ENCODE measurements at regions not wholly inside any gene's neighbourhood (a gene's known extent, or its start where the extent isn't known, plus 50 kb on each side); places are given as distances from the start of the nearest gene placed in this dataset.

- DNase-seq: no peak
Observed at GRCh38 chr5:155211764-155212163, 198.2 kb downstream of the KIF4B start.

GRCh38 chr5:155222393-155222792, 208.8 kb downstream of the KIF4B start:
- DNase-seq: no peak

- DNase-seq: no peak
Observed at GRCh38 chr5:155229135-155229534, 215.6 kb downstream of the KIF4B start.

- no peak for DNase-seq
Observed at GRCh38 chr5:155239803-155240202, 226.2 kb downstream of the KIF4B start.

GRCh38 chr5:155250596-155250995, 237.0 kb downstream of the KIF4B start:
- DNase-seq: no peak

GRCh38 chr5:155252025-155252424, 238.5 kb downstream of the KIF4B start:
- DNase-seq: no peak

GRCh38 chr5:155252717-155253116, 239.2 kb downstream of the KIF4B start:
- no peak for DNase-seq

GRCh38 chr5:155254399-155254798, 240.8 kb downstream of the KIF4B start:
- no peak for DNase-seq

- DNase-seq: no peak
Observed at GRCh38 chr5:155258161-155258560, 244.6 kb downstream of the KIF4B start.

GRCh38 chr5:155259648-155260047, 246.1 kb downstream of the KIF4B start:
- no peak for DNase-seq

GRCh38 chr5:155260798-155261197, 247.2 kb downstream of the KIF4B start:
- no peak for DNase-seq

- no peak for DNase-seq
Observed at GRCh38 chr5:155263381-155263780, 249.8 kb downstream of the KIF4B start.

- no peak for DNase-seq
Observed at GRCh38 chr5:155264809-155265208, 251.3 kb downstream of the KIF4B start.

GRCh38 chr5:155268770-155269425, 255.3 kb downstream of the KIF4B start:
- DNase-seq: no peak

- DNase-seq: no peak
Observed at GRCh38 chr5:155270725-155271124, 257.2 kb downstream of the KIF4B start.

- no peak for DNase-seq
Observed at GRCh38 chr5:155274484-155274883, 260.9 kb downstream of the KIF4B start.

- DNase-seq: no peak
Observed at GRCh38 chr5:155275222-155275621, 261.7 kb downstream of the KIF4B start.

GRCh38 chr5:155276231-155276630, 262.7 kb downstream of the KIF4B start:
- no peak for DNase-seq

GRCh38 chr5:155278532-155278931, 265.0 kb downstream of the KIF4B start:
- DNase-seq: no peak

GRCh38 chr5:155282503-155283107, 269.1 kb downstream of the KIF4B start:
- no peak for DNase-seq

- no peak for DNase-seq
Observed at GRCh38 chr5:155285706-155286105, 272.2 kb downstream of the KIF4B start.

- DNase-seq: no peak
Observed at GRCh38 chr5:155290937-155291336, 277.4 kb downstream of the KIF4B start.

GRCh38 chr5:155293605-155294178, 280.1 kb downstream of the KIF4B start:
- no peak for DNase-seq

GRCh38 chr5:155295111-155295510, 281.6 kb downstream of the KIF4B start:
- no peak for DNase-seq

Data from occipital lobe (tissue), 1 donor.